NAMALWA (cell line): ENCODE measurements at regions not wholly inside any gene's neighbourhood (a gene's known extent, or its start where the extent isn't known, plus 50 kb on each side); places are given as distances from the start of the nearest gene placed in this dataset.

Source experiments
- DNase-seq: peaks from one replicate; pipeline ENCODE4 v3.0.0-alpha.2; 2015; ENCODE audit warnings: low spot score

DNA sequence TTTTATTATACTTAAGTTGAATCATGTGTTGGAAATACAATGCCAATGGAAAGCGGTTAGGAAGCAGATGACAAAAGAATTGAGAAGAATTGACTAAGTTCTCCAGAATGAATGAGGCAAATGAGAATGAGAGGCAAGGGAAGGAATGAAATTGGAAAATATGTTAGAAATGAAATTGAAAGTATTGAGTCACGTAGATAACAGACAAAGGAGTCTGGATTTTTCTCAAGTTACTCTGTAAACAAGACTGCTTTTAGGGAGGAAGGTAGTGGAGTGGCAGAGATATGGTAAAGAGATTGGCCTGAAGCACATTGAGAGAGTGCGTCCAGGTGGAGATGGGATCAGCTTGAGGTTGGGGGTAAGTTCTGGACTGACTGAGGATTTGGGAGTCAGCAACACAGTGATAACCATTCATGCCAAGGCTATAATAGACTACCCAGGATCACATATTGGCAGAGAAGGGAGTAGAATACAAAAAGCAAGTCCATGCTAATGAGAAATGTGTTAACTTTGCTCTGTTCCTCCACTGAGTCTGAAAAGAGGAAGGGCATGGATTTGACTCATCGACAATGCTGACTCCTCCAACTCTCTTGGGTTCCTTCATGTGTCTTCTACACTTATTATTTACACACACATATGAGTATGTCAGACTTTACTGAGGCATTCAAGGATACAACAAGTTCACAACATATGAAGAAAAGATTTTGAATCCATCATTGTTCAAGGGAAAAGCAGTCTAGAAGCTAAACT is 814.2 kb upstream of the ZNF608 start:
- DNase-seq, result no peak

DNA sequence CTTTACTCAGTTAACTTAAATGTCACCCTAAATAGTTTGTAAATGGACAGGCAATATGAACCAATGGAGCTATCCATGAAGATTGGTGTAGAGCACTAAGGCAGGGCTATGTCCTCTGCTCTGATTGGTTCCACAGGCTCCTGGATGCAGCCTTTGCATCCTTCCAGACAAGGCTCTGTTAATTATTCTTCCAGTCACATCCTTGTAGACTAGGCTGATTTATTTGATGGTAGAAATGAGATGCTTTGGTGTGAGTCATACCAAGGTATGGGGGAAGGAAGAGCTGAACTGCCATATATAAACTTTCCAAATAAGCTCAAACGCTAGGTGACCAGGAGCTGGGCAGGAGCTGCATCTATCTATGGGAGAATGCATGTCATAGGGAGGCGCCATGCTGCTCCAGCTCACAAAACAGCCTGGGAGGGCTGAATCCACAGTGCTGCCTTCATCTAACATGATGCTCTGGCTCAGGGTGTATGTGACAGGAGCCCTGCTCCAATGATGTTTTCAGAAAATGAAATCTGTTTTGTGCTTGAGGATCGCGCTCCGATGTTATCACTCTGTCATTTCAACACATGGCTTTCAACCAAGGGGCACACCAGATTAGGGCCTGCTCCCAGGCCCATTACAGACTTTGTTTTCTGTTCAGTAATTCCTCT is 818.0 kb upstream of the ZNF608 start:
- DNase-seq, result no peak

DNA sequence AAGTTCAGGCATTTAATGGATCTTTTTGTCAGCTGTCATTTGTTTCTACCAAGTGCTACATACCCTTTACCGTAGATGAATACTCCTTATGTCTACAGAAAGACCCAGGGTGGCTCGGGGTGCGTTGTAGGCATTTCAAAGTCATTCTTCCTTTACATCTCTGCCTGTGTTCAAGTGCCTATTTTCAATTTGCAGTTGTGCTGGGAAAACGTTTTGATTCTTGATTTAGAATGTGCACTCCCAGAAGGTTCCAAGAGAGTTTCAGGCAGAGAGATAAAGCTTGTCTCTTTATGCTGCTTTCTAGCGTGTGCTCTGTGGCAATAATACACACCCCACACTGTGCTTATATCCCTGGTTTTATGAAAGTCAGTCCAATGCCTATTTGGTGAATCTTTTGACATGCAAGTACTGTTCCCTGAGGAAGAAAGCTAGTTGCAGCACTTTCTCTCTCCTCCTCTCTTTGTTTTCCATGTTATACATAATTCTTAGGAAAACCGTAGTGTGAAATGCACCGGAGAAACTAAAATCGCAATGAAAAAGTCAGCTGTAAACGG is 828.1 kb upstream of the ZNF608 start:
- DNase-seq, result no peak

DNA sequence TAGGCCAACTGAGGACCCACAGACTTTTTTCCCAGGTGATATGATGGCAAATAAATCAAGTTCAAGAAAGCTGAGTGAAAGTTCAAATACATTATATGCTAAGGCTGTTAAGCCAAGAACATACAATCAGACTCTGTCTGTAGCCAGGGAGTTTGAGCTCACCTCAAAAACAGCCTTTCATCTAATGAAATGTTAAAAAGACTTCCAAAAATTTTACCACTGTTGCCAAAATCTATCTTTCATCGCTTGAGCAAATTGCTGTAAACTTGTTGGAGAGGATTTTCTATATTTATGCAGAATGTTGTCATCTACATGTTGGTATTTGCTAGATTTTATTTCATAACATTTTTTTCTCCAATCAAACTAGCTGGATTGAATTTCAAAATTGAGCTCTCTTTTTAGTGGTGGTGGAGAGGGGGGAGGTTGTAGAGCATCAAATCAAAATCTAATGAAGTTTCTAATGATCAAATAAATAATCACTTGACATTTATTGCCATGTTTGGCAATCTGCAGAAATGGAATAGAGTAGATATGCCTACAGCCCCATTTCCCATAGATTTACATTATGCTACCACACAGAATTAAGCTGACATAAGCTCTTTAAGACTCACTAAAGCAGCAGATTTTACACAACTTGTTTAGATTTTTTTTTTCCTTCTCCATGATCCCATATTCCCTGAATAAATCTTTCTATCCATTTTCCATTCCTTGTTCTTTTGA is 828.9 kb upstream of the ZNF608 start:
- DNase-seq, result no peak

DNA sequence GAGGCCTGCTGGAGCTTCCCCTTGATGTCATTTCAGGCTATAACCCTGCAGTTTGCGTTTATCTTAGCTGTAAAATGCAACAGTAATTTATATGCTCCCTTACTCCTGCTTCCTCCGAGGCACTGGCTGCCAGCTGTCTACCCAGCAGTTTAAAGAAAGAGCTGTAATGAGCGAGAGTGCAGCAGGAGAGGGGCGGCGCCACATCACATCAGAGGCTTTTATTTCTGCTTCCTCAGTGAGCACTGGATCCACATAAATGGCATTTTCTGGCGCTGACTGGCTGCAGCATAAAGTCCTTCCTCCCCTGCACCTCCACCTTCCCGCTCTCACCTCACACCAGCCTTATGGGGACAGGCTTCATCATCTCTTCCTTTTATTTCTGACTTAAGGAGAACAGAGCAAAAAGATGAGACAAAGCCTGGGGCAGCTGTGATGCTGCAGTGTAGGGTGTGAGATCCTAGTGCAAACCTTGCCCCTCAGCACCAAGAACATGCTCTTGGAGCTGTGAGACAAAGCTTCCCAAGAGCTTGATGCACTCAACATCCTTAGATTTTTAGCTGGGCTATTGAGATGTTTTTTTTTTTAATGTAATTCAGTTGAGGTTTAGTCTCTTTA is 829.6 kb upstream of the ZNF608 start:
- no peak for DNase-seq

DNA sequence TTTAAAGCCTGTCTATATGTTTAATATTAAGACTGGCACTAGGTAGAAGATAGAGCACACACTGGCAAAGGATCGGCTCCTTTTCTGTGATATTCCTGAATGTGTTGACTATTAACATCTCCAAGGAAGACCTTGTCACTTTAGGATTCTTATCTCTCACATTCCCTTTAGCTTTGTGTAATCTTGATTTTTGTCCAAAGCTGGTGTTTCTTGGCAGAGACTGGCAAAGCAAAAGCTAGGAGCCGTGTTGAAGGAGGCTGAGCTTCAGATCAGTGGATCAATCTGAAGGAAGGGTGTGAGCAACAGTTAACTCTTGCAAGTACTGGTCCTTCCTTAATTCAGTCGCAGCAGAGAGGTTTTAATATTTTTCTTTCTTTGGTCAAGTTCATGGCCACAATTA is 830.4 kb upstream of the ZNF608 start:
- no peak for DNase-seq

DNA sequence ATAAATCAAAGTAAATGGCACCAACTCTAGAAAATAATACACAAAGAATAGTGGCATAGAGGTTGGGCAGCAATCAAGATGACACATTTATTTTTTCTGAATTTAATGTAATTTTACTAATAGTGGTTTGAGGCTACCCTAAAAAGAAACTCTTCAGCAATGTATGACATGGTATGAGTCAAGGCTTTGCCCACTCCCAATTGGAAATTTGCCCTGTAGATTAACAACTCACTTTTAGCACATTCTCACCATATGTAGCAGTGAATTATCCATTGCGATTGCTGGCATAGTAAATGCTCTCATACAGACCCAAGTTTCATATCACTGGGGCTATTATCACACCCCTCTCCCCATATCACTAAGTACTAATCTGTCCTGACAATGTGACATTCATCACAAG is 832.1 kb upstream of the ZNF608 start:
- DNase-seq, result no peak

DNA sequence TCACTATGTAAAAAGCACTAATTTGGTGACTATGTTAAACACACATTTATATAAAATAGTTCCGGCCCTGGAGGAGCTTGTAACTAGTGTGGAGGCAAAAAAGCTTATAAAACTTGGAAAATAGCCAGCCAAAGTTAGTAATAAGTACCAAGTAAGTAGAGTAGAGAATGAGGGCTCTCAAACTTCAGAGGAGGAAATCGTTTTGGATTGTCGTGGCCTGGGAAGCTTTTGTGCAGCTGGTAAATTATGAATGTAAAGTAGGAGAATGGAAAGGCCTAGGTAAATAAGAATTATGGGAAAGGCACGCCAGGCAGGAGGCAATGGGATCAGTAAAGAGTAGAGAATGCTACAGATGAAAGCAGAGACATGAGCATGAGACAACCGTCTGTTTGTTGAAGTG is 832.7 kb upstream of the ZNF608 start:
- DNase-seq, result no peak

DNA sequence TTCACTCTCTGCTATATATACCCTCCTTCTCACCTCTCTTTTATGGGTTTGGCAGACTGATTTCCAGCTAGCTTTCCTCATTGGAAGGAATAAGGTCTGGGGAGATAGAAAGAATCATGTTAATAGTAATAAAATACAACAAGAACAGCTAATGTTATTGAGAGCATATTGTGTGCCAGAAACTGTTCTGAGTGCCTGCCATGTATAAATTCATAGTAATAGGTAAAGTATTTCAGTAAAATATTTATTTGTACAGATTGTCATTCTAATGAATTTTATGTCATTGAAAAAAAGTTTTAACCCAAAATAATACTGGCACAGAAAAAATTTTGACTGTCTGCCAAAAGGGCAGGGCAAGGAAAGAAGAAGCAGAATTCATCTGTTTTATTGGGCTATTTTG is 834.9 kb upstream of the ZNF608 start:
- no peak for DNase-seq

DNA sequence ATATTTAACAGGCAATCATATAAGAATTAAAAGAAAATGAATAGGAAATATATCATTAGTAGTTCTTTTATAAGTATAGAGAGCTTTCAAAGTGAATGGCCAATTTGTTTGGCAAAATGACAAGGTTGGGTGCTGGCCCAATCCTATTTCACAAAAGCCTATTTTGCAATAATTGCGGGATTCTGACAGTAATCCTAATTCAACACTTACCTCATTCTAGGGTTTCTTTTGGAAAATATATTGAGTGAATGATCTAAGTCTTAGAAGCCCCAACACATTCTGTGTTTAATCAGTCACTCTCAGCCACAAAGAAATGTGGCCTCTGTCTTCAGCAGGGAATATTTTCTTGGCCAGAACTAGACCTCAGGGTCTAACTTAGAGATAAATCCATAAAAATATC is 835.9 kb upstream of the ZNF608 start:
- no peak for DNase-seq

DNA sequence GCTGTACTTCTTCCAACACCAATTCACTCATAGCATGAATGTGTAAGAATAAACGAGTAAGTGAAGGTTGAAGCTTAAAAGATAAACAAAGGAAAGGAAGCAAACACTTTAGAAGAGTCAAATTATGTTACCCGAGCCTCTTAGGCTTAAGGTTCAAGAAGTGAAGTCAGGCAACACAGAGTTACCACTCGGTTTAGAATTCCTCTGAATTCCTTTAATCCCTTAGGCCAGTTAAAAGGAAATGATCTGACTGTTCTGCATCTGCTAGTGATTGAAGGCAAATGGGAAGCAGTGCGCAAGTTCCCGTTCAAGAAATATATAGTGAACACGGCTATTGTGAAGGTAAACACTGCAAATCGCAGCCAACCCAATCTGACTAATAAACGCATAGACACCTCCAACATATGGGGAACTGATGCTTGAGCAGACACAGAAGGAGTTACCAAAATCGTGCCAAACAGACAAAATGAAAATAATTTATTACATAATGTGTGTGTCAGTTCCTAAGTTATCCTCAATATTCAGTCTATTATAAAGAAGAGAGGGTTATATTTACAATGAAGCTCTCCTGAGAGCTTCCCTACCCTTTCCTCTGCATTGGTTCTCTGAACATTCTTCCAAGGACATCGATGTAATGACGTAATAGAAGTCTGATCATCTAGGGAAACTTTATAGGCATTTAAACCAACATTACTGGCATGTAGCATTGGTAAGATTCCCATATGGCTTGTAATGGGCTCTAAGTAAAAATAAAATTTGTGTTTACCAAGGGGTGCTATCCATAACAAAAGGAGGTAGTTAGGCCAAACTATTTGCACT is 837.1 kb upstream of the ZNF608 start:
- no peak for DNase-seq

DNA sequence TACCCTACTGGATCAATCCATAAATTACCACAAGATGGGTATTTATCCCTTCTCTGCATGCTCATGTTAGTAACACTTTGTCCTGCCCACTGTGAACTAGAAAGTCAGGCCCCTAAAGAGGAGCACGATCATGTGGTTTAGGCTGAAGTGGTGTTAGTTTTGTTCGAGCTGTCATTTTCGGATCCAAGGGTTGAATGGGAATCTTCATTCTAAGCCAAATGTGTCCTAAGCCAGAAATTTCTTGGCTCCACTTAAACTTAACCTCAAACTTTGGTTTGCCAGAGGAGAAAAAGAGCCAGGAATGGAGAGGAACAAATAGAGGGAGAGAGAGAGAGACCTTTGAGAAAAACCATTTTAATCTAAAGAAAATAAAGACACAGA is 837.7 kb upstream of the ZNF608 start:
- no peak for DNase-seq

DNA sequence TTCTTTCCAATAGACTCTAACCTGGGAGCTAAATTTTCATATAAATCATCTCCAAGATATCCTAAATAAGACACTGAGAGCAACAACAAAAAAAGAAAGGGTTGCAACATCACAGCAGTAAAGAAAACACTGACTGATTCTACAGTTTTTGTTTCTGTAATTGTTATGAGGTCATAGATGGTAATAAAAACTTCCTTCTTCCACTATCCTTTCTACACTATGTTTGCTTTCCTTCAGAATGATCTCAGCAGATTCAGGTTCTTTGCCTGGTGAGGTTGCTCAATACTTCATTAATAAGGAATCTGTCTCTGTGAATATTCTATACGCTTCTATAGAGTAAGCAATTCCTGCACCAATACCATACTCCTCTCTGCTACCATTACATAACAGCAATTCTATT is 835.6 kb upstream of the GRAMD2B start:
- DNase-seq, result no peak

DNA sequence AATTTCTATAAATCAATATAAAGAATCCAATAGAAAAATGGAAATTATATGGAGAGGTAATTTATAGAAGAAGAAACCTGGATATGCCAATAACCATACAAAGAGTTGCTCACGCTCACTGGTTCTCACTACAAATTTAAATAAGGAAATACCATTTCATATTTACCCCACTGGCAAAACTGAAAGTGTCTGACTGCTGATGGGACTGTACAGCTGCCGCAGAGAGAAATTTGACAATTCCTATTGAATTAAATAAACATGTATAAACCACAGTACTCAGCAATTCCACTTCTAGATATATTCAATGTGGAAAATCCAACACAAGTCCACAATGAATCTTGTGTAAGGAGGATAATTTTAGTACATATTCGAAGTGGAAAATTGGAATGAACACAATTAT is 830.4 kb upstream of the GRAMD2B start:
- DNase-seq, result no peak

DNA sequence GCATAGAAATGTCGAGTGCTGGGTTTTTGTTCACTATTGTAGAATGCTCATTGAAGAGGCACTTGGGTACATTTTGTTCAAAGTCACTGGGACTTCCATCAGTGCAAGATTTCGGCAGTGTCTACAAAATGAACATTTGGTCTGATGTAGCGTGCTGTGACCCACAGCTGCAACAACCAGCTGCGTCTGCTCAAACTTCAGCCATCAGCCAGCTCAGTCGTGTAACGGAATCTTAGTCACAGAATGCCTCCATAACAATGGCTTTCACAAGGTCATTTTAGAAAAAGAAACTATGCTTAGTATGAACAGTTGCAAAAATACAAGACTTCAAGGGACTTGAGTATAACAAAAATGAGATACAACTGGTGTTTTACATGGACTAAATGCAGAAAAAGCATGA is 828.1 kb upstream of the GRAMD2B start:
- DNase-seq, result no peak

DNA sequence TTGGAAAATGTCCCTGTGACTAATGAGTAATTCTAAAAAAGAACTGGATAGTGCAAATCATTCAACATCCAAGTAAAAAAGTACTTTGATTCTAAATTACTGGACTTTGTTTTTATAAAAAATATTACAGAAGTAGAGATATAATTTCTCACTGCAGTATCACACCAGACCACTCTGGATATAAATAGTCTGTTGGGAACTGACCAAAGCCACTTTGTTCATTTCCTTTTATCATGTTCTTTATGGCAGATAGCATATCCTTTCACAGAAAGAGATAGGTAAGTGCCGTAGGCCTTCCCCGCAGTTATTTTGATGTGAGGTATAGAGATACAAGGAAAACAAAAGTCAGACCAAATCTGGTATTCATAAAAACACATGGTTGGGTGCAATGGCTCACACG is 827.4 kb upstream of the GRAMD2B start:
- DNase-seq, result no peak

DNA sequence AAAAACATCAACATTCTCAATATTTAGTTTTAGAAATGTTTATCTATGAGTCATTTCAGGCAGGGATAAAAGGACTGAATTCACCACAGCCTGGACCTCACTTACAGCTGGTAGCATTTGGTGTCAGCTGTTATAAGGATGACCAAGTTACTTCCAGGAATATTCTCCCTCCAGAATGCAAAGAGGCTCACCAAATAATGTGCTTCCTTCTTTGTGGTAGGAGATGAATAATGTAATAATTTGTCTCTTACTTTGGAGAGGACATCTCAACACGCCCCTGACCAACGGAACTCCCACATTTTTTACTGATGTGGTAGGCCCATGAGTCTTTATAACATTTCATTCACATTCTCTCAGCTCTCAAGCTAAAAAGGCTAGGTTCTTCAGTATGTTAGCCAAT is 825.9 kb upstream of the GRAMD2B start:
- DNase-seq, result no peak

DNA sequence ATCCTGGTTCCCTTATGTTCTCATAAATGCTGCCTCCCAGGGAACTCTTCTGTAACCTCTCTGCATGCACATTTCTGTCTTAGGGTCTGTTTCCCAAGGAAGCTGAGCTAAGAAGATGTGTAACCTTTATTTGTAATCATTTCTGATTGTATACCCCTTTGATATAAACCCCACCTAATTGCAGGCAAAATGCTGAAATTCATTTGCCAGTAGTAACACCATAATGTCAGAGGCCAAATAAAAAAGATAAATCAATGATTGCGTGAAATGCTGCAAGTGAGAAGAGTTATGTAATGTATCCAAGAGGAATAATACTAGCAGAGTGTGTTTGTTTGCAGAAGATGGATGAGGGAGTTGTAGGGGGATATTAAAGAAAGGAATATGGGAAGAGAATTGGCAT is 822.6 kb upstream of the GRAMD2B start:
- DNase-seq, result no peak

DNA sequence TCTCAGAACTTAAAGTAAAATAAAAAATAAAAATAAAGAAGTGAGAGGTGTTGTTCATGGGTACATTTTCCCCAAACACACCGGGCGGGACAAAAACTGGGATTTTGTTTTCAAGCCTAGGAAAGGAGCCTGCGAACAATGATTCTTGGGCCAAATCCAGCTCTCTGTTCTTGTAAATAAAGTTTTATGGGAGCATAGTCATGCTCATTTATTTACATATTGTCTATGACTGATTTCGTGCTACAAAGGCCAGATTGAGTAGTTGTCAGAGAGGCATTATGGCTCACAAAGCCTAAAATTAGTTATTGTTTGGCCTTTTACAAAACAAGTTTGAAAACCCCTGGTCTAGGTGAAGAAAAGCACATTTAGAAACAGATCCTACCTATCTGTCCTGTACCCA is 821.0 kb upstream of the GRAMD2B start:
- no peak for DNase-seq

DNA sequence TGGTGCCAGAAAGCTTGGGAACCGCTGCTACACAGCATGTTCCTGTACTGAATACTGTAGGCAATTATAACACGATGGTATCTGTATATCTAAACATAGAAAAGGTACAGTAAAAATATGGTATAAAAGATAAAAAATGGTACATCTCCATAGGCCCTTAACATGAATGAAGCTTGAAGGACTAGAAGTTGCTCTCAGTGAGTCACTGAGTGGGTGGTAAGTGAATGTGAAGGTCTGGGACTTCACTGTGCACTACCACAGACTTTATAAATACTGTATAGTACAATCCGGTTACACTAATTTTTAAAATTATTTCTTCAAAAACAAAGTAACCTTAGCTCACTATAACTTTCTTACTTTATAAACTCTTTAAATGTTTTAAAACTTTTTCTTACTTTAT is 819.9 kb upstream of the GRAMD2B start:
- DNase-seq, result no peak

DNA sequence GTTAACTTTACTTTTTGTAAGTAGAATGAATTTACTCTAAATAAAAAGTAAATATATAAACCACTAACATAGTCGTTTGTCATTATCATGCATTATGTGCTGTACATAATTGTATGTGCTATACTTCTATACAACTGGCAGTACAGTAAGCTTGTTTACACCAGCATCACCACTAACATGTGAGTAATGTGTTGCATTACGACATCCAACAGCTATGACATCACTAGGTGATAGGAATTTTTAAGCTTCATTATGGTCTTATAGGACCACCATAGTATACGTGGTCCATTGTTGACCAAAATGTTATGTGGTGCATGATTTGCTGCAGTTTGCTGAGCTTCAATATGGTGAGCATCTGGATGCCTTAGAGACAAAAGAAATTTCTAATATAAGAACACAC is 819.1 kb upstream of the GRAMD2B start:
- DNase-seq, result no peak

DNA sequence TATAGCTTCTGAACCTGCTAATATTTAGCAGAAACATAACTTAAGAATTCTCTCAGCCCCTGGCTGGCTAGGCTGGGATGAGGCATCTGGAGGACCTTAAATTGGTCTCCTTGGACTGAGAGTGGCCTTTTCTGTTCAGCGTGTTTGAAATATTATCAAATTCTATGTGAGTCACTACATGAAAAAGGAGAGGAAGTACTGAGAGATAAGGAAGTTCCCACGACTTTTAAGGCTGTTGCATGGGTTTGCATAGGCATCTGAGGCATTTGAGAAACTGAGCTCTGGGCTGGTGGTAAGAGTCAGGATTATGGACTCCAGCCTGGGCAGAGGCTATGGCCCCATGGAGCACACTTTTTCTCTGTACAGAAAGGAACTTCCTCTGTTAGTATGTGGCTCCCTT is 816.2 kb upstream of the GRAMD2B start:
- no peak for DNase-seq
